ENCODE measurements at regions not wholly inside any gene's neighbourhood (a gene's known extent, or its start where the extent isn't known, plus 50 kb on each side); places are given as distances from the start of the nearest gene placed in this dataset.

DNA sequence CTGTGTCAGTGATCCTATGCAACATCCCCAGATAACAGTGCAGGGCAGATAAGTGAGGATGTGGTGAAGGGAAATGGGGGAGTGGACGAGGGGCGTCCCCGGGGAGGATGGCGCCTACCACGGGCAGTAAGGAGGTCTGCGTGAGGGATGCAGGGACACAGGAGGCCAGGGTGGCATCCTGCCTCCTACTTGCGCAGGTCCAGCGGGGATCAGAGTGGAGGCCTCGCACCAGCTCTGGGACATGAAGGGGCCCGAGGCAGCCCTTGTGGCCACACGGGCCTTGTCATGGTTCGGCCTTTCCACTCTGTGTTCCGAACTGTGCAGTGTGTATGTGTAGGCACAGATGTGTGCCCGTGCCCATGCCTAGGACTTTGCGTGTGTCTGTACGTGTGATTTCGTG is 1227.5 kb downstream of the BRD1 start:
- DNase-seq (ENCODE audit: low spot score) = no peak
- no peak for ATAC-seq (ENCODE audit: low FRiP score)
- TF ChIP-seq CTCF (IDR thresholded peaks at IDR 0.05) = no peak

DNA sequence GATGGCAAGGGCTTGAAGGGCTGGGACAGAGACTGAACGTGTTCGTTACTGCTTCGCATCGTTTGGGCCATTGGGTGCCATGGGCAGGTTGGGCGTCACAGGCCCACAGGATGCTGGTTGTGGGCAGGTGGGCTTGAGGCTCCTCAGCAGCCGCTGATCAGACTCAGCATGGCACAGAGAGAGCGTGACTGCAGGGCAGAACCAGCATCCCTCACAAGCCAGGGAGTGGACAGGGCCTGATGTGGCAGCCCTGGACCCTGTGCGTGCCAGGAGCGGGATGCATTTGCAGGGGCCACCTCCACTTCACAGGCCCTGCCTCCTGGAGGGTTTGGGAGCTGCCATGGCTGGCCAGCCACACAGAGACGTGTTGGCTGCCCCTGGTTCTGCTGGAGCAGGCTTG is 1228.3 kb downstream of the BRD1 start:
- TF ChIP-seq CTCF (IDR thresholded peaks at IDR 0.05) = no peak
- no peak for DNase-seq (ENCODE audit: low spot score)
- no peak for ATAC-seq (ENCODE audit: low FRiP score)

DNA sequence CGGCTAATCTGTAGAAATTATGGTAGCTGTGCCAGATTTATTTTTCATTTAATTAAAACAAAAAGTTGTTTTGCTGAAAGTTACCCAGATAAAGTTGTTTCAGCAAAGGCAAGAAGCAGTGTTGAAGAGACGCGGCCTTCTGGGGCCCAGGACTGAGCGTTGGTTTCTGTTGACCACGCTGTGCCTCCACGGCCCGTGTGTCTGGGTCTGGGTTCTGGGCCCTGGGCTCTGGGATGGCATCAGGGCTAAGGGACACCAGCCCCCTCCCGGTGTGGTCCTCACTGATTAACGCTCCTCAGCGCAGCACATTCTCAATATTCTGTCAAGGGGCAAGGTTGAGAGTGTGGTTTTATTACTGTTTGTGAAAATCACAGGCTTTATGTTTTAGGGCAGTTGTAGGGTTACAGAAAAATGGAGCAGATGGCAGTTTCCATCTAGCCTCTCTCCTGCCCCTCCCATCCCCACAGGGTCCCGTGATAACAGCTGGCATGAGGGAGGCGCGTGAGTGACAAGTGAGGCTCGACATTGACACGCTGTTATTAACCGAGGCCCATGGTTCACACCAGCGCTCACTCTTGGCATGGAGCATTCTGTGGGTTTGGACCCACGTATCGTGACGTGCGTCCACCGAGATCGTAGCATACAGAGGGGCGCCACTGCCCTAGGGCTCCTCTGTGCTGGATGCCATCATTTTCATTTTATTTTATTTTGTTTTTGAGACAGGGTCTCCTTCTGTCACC is 1231.4 kb downstream of the BRD1 start:
- DNase-seq (ENCODE audit: low spot score) (no peak), ATAC-seq (ENCODE audit: low FRiP score) (no peak)
- no peak for TF ChIP-seq CTCF (IDR thresholded peaks at IDR 0.05)

- no peak for ATAC-seq (ENCODE audit: low FRiP score)
- no peak for TF ChIP-seq CTCF (IDR thresholded peaks at IDR 0.05)
- DNase-seq (ENCODE audit: low spot score) = no peak
Observed at GRCh38 chr22:48595511-48595905, 1232.2 kb downstream of the BRD1 start.

- DNase-seq (ENCODE audit: low spot score) (no peak), ATAC-seq (ENCODE audit: low FRiP score) (no peak)
- TF ChIP-seq CTCF (IDR thresholded peaks at IDR 0.05) = no peak
Observed at GRCh38 chr22:48594757-48595510, 1232.7 kb downstream of the BRD1 start.

- ATAC-seq (ENCODE audit: low FRiP score) (no peak), DNase-seq (ENCODE audit: low spot score) (no peak)
- TF ChIP-seq CTCF (IDR thresholded peaks at IDR 0.05) = no peak
Observed at GRCh38 chr22:48594016-48594756, 1233.5 kb downstream of the BRD1 start.

Data from omental fat pad (tissue), 3 donors.